ENCODE measurements at regions not wholly inside any gene's neighbourhood (a gene's known extent, or its start where the extent isn't known, plus 50 kb on each side); places are given as distances from the start of the nearest gene placed in this dataset.
"Not testable (repeated sequence)": the region's sequence is repeated elsewhere in the genome, so short reads cannot be mapped to it uniquely, and the experiment has no call there.

DNA sequence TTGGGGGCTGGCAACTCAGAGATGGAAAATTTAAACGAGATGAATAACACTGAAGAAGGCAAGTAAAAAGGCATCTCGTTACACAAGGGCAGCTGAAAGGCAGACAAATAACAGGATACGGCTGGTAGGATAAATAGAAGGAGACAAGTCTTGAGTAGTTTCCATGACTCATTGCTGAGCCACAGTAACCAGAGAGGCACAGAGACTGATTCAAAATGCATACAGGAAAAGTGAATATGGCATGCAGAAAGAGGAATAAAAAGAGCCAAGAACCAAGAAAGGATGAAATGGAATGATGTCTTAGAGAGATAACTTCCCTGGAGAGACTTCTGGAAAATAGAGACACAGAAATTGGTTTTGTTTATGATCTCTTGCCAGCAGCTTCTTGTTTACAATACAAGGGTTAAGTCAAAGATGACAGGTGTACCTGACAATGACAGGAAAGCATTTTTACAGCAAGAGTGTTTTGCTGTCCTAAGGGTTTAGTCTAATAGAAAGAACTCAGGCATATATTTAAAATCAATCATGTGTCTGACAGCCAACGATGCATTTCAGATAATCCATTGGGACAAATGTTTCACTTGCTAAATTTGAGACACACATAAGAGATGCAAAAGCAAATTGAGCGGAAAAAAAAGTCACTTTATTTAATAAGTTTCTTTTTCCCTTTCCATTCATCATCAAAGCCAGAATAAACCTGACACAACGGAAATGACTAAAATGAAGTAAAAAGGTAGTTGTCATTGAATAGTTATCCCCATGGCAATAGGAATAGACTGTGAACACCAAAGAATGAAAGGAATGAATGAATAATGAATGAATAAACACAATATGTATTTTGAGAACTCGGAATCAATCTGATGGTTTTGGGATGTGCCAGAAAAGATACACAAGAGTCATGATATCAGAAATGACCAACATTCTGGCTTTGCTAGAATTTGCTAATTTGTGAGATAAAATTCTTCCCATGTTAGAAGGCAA lies 68.0 kb upstream of the KCNQ5 start:
- no peak overlapping the region for H3K4me2 ChIP-seq
- H3K27ac ChIP-seq: no peak overlapping the region

DNA sequence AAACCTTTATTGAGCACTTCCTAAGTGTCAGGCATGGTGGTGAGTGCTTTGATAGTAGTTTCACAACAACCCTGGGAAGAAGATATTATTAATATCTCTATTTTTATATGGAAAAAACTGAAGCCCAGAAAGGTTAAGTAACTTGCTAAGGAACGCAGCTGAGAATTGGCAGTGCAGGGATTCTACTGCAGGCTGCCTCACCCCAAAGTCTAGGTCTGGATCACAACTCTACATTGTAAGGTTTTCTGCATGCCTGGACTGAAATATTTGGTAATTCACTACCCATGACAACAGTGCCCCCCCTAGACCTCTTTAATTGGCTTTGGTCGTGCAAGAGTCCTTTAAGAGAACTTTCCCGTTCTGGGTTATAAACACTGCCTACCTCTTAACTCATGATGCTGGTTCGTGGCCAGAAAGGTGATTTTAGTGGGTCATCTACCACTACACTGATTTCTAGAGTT lies 67.1 kb upstream of the KCNQ5 start:
- Histone ChIP-seq H3K27me3 (no peaks in the 10 kb centered on the region), H3K27ac (no peak overlapping the region), H4K20me1 (no peaks in the 10 kb centered on the region), H3K4me1 (no peaks in the 10 kb centered on the region), H3K9me3 (replicated peaks in 1 of 11) (no peaks in the 10 kb centered on the region), H3K9ac (no peak overlapping the region), H3K36me3 (no peaks in the 10 kb centered on the region), H3K4me2 (no peak overlapping the region), H3K4me3 (no peak overlapping the region)
- TF ChIP-seq Cebpa-rat (IDR thresholded peaks at IDR 0.05): no peak

More for the DNA sequence above, 68.0 kb upstream of the KCNQ5 start:
- Histone ChIP-seq H3K9me3 (replicated peaks in 1 of 11) (no peaks in the 10 kb centered on the region), H3K36me3 (no peaks in the 10 kb centered on the region), H3K9ac (no peak overlapping the region), H3K27me3 (no peaks in the 10 kb centered on the region), H4K20me1 (no peaks in the 10 kb centered on the region), H3K4me3 (no peak overlapping the region), H3K4me1 (no peaks in the 10 kb centered on the region)
- TF ChIP-seq Cebpa-rat (IDR thresholded peaks at IDR 0.05): no peak

DNA sequence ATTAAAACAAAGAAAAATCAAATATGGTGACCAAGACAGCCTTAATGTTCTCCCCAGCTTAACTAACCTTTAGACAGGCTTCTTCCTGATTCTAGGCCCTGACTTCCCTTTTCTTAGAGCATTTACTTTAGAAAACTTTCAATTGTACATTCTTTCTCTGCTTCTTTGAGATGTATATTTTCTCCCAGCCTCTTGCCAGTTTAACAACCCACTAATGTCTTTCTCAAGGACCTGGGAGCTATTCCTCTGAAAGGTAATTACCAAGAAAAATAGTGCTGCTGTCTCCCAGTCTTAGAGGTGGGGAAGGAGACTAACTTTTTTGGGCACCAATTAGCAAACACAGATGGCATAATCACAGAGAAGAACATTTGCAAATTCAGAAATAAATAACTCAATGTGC lies 62.8 kb upstream of the KCNQ5 start:
- no peak overlapping the region for H3K27ac ChIP-seq
- H3K4me3 ChIP-seq: no peak overlapping the region
- no peak overlapping the region for H3K4me2 ChIP-seq
- no peaks in the 10 kb centered on the region for H3K36me3 ChIP-seq
- no peaks in the 10 kb centered on the region for H4K20me1 ChIP-seq
- H3K4me1 ChIP-seq: no peaks in the 10 kb centered on the region
- no peak for TF ChIP-seq Cebpa-rat (IDR thresholded peaks at IDR 0.05)
- H3K9me3 ChIP-seq (replicated peaks in 1 of 11): no peaks in the 10 kb centered on the region
- no peaks in the 10 kb centered on the region for H3K27me3 ChIP-seq
- no peak overlapping the region for H3K9ac ChIP-seq

DNA sequence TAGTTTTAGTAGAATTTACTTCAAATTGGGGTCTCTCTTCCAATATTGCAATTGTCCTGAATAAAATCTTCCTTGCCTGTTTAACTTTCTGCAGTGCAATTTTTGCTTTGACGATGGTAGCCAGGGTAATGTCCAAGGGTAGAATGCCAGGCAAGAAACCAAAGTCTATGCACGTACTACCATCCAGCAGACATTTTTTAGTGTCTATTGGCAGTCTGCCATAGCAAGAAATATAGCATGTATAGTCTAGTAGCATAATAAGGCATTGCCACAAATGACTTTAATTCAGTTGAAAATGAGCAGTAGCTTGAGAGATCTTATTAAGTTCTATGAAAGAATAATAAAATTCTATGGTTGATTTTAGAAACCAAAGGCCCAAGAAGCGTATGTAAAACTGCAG lies 62.3 kb upstream of the KCNQ5 start:
- Histone ChIP-seq H3K27me3 (no peaks in the 10 kb centered on the region), H4K20me1 (no peaks in the 10 kb centered on the region), H3K4me3 (no peak overlapping the region), H3K4me2 (no peak overlapping the region), H3K4me1 (no peaks in the 10 kb centered on the region), H3K36me3 (no peaks in the 10 kb centered on the region), H3K27ac (no peak overlapping the region), H3K9me3 (replicated peaks in 1 of 11) (no peaks in the 10 kb centered on the region), H3K9ac (no peak overlapping the region)
- TF ChIP-seq Cebpa-rat (IDR thresholded peaks at IDR 0.05): no peak

DNA sequence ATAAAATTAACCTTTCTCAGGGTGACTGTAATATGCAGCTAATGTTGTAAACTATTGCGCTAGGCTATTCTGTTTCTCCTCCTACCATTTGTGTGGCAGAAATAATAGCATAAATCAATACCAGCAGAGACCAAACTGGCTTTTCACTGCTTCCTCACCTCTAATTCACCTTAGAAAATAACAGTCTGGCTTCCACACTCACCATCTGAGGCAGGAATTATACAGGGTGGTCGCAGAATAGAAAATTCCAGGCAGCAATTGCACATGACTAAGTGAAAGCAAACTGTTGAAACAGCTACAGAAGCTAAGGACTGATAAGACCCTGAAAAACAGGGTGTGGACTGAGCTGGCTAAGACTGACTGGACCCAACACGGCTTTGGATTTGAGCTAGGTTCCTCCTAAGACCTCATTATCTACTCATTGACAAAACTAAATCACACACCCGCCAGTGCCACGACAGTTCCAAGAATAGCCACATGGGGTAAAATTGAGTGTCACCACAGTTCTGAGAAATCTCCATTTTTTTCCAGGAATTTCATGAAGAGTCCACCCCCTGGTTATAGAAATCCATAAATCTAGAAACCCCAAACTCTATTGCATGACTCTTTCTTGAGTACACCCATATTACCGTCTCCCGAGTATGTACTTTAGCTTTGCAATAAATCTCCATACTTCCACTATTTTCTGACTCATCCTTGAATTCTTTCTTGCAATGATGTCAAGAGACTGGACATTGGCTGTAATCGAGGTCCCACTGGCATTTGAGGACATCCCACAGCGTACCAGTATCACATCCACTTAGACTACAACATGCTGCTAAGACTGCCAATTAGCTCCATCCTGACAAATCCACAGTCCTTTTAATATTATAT lies 60.9 kb upstream of the KCNQ5 start:
- H3K4me3 ChIP-seq: no peak overlapping the region
- no peak overlapping the region for H3K27ac ChIP-seq
- no peaks in the 10 kb centered on the region for H3K4me1 ChIP-seq
- no peaks in the 10 kb centered on the region for H3K36me3 ChIP-seq
- TF ChIP-seq Cebpa-rat (IDR thresholded peaks at IDR 0.05): no peak
- no peak overlapping the region for H3K4me2 ChIP-seq
- H3K9ac ChIP-seq: no peak overlapping the region
- no peaks in the 10 kb centered on the region for H4K20me1 ChIP-seq
- no peaks in the 10 kb centered on the region; a peak in 1 of 22 replicates for H3K9me3 ChIP-seq (replicated peaks in 1 of 11)
- H3K27me3 ChIP-seq: no peaks in the 10 kb centered on the region

DNA sequence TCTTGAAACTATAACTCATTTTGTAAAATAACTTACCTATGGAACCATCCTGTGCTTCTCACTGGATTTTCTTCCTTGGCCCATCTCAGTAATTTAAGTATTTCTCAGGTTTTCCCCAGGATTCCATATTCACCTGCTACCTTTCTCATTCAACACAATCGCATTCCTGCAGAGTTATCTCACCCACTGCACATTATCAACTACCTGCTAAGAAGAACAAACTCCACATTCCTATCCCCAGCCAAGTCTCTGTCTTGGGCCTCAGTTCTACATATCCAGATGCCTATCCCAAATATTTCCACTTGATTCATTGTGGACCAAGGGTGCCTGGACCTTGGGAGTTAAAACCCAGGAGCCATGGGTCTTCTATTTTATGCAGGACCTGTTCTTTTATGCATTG lies 60.2 kb upstream of the KCNQ5 start:
- Histone ChIP-seq H3K9ac (no peak overlapping the region), H3K36me3 (no peaks in the 10 kb centered on the region), H4K20me1 (no peaks in the 10 kb centered on the region), H3K9me3 (replicated peaks in 1 of 11) (no peaks in the 10 kb centered on the region; a peak in 1 of 22 replicates), H3K27me3 (no peaks in the 10 kb centered on the region), H3K4me3 (no peak overlapping the region), H3K4me1 (no peaks in the 10 kb centered on the region), H3K27ac (no peak overlapping the region), H3K4me2 (no peak overlapping the region)
- no peak for TF ChIP-seq Cebpa-rat (IDR thresholded peaks at IDR 0.05)

DNA sequence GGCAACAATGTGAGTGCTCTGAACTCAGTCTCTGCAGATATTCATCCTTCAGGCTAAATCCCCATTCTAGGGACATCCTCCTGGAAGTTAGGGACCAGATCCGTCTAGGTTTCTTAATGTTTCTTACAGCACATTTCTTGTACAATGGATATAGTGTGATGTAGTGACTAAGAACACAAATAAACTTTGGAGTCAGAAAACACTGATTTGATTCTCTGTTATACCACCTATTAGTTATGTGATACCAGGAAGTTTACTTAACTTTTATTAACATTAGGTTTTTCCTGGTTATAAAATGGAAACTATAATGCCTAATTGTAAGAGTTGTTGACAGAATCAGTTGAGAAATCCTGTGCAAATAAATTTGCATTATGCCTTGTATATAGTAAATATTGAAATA lies 57.6 kb upstream of the KCNQ5 start:
- H3K4me3 ChIP-seq: no peak overlapping the region
- H3K4me2 ChIP-seq: no peak overlapping the region
- no peak overlapping the region for H3K27ac ChIP-seq
- no peak overlapping the region for H3K9ac ChIP-seq
- H3K36me3 ChIP-seq: no peaks in the 10 kb centered on the region
- H3K9me3 ChIP-seq (replicated peaks in 1 of 11): no peaks in the 10 kb centered on the region; a peak in 1 of 22 replicates
- no peaks in the 10 kb centered on the region for H3K27me3 ChIP-seq
- H3K4me1 ChIP-seq: no peaks in the 10 kb centered on the region
- TF ChIP-seq Cebpa-rat (IDR thresholded peaks at IDR 0.05): no peak
- H4K20me1 ChIP-seq: no peaks in the 10 kb centered on the region

DNA sequence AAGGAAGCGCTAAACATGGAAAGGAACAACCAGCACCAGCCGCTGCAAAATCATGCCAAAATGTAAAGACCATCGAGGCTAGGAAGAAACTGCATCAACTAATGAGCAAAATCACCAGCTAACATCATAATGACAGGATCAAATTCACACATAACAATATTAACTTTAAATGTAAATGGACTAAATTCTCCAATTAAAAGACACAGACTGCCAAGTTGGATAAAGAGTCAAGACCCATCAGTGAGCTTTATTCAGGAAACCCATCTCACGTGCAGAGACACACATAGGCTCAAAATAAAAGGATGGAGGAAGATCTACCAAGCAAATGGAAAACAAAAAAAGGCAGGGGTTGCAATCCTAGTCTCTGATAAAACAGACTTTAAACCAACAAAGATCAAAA lies 49.9 kb upstream of the KCNQ5 start:
- not testable (repeated sequence) for H3K36me3 ChIP-seq; H3K4me3 ChIP-seq; H3K27ac ChIP-seq; H3K9ac ChIP-seq; H3K9me3 ChIP-seq (replicated peaks in 1 of 11); H4K20me1 ChIP-seq; H3K4me2 ChIP-seq; H3K27me3 ChIP-seq; H3K4me1 ChIP-seq
